GM18868 (cell line): ENCODE measurements at regions not wholly inside any gene's neighbourhood (a gene's known extent, or its start where the extent isn't known, plus 50 kb on each side); places are given as distances from the start of the nearest gene placed in this dataset.
A peak's percentile ranks its signal among the peaks of the same experiment; 100 is the strongest.

Source experiments
- ATAC-seq: cut with Tn5 transposase; IDR thresholded peaks from one replicate; pipeline ENCODE4 v1.9.1; 2021; ENCODE audit warnings: mild to moderate bottlenecking, moderate library complexity; ENCODE audit not compliant: unreplicated experiment

- no peak for ATAC-seq
Measured at GRCh38 chr2:41936771-41937463, 110.9 kb upstream of the PKDCC start.

GRCh38 chr2:41937464-41937906, 110.3 kb upstream of the PKDCC start:
- no peak for ATAC-seq

- no peak for ATAC-seq
Measured at GRCh38 chr2:41937921-41938708, 109.7 kb upstream of the PKDCC start.

- no peak for ATAC-seq
Measured at GRCh38 chr2:41940060-41940744, 107.6 kb upstream of the PKDCC start.

GRCh38 chr2:41940745-41941063, 107.1 kb upstream of the PKDCC start:
- ATAC-seq: no peak

GRCh38 chr2:41941831-41942230, 106.0 kb upstream of the PKDCC start:
- ATAC-seq: no peak

GRCh38 chr2:41942278-41942677, 105.5 kb upstream of the PKDCC start:
- ATAC-seq: no peak

GRCh38 chr2:41943159-41943558, 104.7 kb upstream of the PKDCC start:
- ATAC-seq: no peak

GRCh38 chr2:41944220-41944880, 103.5 kb upstream of the PKDCC start:
- ATAC-seq: no peak

- no peak for ATAC-seq
Measured at GRCh38 chr2:41947701-41948396, 100.0 kb upstream of the PKDCC start.

GRCh38 chr2:41948397-41948763, 99.4 kb upstream of the PKDCC start:
- ATAC-seq: no peak

GRCh38 chr2:41949091-41949882, 98.5 kb upstream of the PKDCC start:
- no peak for ATAC-seq

GRCh38 chr2:41949883-41950665, 97.7 kb upstream of the PKDCC start:
- ATAC-seq: no peak

- no peak for ATAC-seq
Measured at GRCh38 chr2:41950666-41950960, 97.2 kb upstream of the PKDCC start.

- no peak for ATAC-seq
Measured at GRCh38 chr2:41954304-41955291, 93.2 kb upstream of the PKDCC start.

GRCh38 chr2:41955316-41956043, 92.3 kb upstream of the PKDCC start:
- peak; percentile 72 for ATAC-seq

GRCh38 chr2:41957431-41957830, 90.4 kb upstream of the PKDCC start:
- ATAC-seq: no peak

- ATAC-seq: no peak
Measured at GRCh38 chr2:41958251-41958650, 89.6 kb upstream of the PKDCC start.
